ENCODE measurements at regions not wholly inside any gene's neighbourhood (a gene's known extent, or its start where the extent isn't known, plus 50 kb on each side); places are given as distances from the start of the nearest gene placed in this dataset.

GRCh38 chr16:65532846-65533245 lies 411.0 kb upstream of the CDH11 start:
- Histone ChIP-seq H4K5ac (ENCODE audit: low read depth, low read length) (no peak overlapping the region), H3K9ac (ENCODE audit: low read depth, low read length) (no peak overlapping the region), H3K23ac (ENCODE audit: low read depth, low read length) (no peak overlapping the region), H3K36me3 (ENCODE audit: control insufficient read depth, insufficient read depth, low read length) (no peaks in the 10 kb centered on the region), H2BK5ac (ENCODE audit: low read depth, low read length, poor library complexity, severe bottlenecking) (no peak overlapping the region), H3K14ac (replicated peaks; ENCODE audit: low read depth, low read length) (peak overlapping the region; percentile 62; the same call in 1 of the 2 replicates), H4K20me1 (ENCODE audit: insufficient read depth, low read length) (no peaks in the 10 kb centered on the region), H3K4me3 (ENCODE audit: insufficient read depth, low read depth, low read length) (no peak overlapping the region), H3K4me1 (ENCODE audit: control insufficient read depth, insufficient read depth, low read length) (peaks cover 2% of the 10 kb centered on the region; the same call in 1 of the 2 replicates), H2BK20ac (ENCODE audit: low read depth, low read length) (no peak overlapping the region), H3K9me3 (ENCODE audit: control insufficient read depth, insufficient read depth, low read length) (0 out of 2 replicates have a peak, but pooled peaks cover under 1% of the 10 kb centered on the region), H3K79me1 (ENCODE audit: low read depth in 1 of 2, low read length in 2 of 2) (no peaks in the 10 kb centered on the region), H3K27ac (ENCODE audit: insufficient read depth, low read length) (no peak overlapping the region), H2AK9ac (replicated peaks; ENCODE audit: low read depth, low read length, poor library complexity) (no peak overlapping the region), H3K18ac (ENCODE audit: low read depth, low read length) (0 out of 2 replicates have a peak overlapping the region, but pooled peaks have one; percentile 37), H3K9me1 (ENCODE audit: insufficient read depth, low read length) (0 out of 2 replicates have a peak, but pooled peaks cover 3% of the 10 kb centered on the region), H4K8ac (ENCODE audit: low read depth in 2 of 2, low read length in 2 of 2) (no peak overlapping the region), H3K56ac (ENCODE audit: extremely low read depth, insufficient read depth, low read length) (no peak overlapping the region), H2AFZ (replicated peaks; ENCODE audit: low read length, poor library complexity) (no peak overlapping the region), H2AK5ac (ENCODE audit: low read depth, low read length) (peak overlapping the region; percentile 33; the same call in 1 of the 2 replicates), H3K27me3 (ENCODE audit: control insufficient read depth, insufficient read depth, low read length) (no peaks in the 10 kb centered on the region), H2BK15ac (ENCODE audit: low read depth, low read length) (no peak overlapping the region), H3K4me2 (ENCODE audit: low read depth, low read length) (no peak overlapping the region), H3K4ac (ENCODE audit: low read depth, low read length) (no peak overlapping the region), H4K91ac (ENCODE audit: insufficient read depth, low read depth, low read length) (no peak overlapping the region), H2BK120ac (ENCODE audit: low read depth, low read length) (no peak overlapping the region)
- no peak for TF ChIP-seq SMC3 (IDR thresholded peaks at IDR 0.05; ENCODE audit: low read depth, low read length)
- no peak for TF ChIP-seq MAZ (IDR thresholded peaks at IDR 0.05; ENCODE audit: borderline replicate concordance, low read depth, low read length)
- TF ChIP-seq MAFK (IDR thresholded peaks at IDR 0.05; ENCODE audit: low read depth, low read length) = no peak
- no peak for TF ChIP-seq CHD1 (IDR thresholded peaks at IDR 0.05; ENCODE audit: low read depth, low read length)
- TF ChIP-seq USF2 (IDR thresholded peaks at IDR 0.05; ENCODE audit: low read depth, low read length) = no peak
- TF ChIP-seq CEBPB (IDR thresholded peaks at IDR 0.05; ENCODE audit: low read depth, low read length) = no peak
- no peak for TF ChIP-seq MXI1 (IDR thresholded peaks at IDR 0.05; ENCODE audit: borderline replicate concordance, low read depth, low read length)
- no peak for TF ChIP-seq RFX5 (IDR thresholded peaks at IDR 0.05; ENCODE audit: low read depth, low read length)
- no peak for TF ChIP-seq BHLHE40 (IDR thresholded peaks at IDR 0.05; ENCODE audit: low read depth, low read length)
- TF ChIP-seq ELK1 (IDR thresholded peaks at IDR 0.05; ENCODE audit: borderline replicate concordance, low read depth, low read length) = no peak
- DNase-seq = no peak
- in situ Hi-C loops (cut with MboI; ENCODE audit: low sequenced_read_pairs) = no loop called here
- ChIA-PET CTCF (interaction anchor here (0.7 kb wide), 1 partner anchor 15 kb away, joined by 3 read pairs; no protein-coding TSS in a partner anchor), POLR2A (ENCODE audit: unreplicated experiment) (no interaction called here)
- dilution Hi-C loops (cut with HindIII; ENCODE audit: low sequenced_read_pairs, unreplicated experiment) = no loop called here
- no peak for ATAC-seq (ENCODE audit: low read depth)
- BruUV-seq (replicated peaks) = no TSS peak
- WGBS, 2 experiments (ENCODE audit: extremely low coverage in 2 of 2, insufficient read length in 1 of 2) = no CpG with 5 or more reads among the region's 2 CpGs
- intact Hi-C loops (cut with micrococcal nuclease) = no loop called here
